LNCAP (cell line): ENCODE measurements at regions not wholly inside any gene's neighbourhood (a gene's known extent, or its start where the extent isn't known, plus 50 kb on each side); places are given as distances from the start of the nearest gene placed in this dataset.

Source experiments
- CTCF ChIP-seq: fragments of 450-650 bp; IDR thresholded peaks from 2 replicates; pipeline ENCODE4 v1.5.1; 2017; ENCODE audit warnings: mild to moderate bottlenecking

- TF ChIP-seq CTCF = no peak
Measured at GRCh38 chr16:79810449-79811189, 210.1 kb upstream of the MAF start.

DNA sequence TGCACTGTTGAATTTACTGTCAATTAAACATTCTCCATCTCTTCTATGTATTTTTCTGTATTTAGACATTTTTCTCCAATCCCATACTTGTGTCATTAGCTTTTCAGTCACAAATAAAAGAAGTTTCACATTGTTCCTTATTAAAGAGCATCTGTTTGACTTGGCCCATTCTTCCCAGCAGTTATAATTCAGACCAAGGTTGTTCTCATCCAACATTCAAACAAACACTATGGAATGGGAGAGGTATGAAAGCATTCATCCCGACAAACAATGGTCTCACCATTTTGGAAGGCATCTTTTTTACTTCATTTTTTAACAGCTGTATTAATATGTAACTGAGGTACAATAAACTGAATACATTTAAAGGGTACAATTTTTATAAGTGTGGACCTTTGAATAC is 208.8 kb upstream of the MAF start:
- TF ChIP-seq CTCF = no peak

GRCh38 chr16:79808731-79809130 is 208.2 kb upstream of the MAF start:
- TF ChIP-seq CTCF = no peak

DNA sequence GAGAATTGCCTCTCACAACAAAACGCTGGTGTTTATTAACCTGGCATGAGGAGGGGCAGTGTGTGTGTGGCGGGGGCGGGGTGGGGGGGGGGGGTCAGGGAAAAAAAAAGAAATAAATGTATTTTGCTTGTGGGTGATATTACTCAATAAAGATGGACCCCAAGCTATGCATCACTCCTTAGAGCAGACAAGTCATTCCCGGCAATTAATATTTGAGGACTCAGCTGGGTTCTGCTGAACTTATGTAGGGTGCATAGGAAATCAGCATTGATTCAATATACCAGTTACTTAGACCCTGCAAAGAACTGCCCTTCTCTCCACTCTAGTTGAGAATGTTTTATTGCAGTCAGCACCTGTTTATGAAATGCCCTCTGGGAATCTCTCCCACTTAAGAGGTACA is 206.2 kb upstream of the MAF start:
- TF ChIP-seq CTCF = no peak

DNA sequence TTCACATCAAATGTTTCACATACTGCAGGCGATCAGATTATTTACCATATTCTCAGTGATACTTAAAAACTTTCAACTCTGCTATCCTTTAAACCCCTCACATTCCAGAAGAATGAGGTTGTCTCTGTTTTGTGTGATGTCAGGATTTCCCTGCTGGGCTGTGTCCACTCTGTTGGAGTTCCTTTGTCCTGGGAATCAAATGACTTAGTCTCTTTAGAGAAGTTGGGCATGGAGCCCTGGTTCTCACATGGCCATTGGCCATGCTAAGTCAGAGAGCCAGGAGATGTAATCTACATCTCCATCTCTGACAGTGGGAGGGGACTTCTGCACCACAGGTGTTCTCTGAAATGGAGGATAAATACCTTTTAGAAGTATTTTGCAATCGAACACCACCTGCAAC is 205.1 kb upstream of the MAF start:
- no peak for TF ChIP-seq CTCF

GRCh38 chr16:79801646-79802045 is 201.1 kb upstream of the MAF start:
- TF ChIP-seq CTCF = no peak

DNA sequence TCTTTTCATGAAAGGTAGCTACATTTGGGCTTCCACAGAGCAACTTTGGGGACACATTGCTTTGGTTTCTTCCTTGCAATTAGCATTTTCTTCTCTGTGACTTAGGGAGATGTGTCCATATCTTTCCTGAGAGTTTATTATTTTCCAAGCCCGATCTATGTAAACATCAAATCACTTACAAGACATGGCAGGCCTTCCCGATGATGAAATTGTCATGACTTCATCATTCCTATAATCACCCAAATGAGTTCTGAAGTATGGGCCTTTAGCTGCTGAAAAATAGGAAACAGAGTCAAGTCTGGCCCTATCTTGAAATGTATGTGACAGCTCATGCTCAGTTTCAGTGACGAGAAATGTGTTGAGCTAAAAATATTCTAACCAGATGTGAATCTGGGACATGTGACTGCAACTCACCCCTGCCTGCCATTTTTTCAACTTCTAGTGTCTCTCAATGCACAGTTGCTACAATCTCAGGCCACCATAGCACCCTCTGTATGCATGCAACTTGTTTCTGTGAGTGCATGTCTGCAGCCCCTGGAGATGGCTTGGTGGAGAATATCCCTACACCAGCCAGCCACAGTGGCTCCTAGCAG is 199.6 kb upstream of the MAF start:
- TF ChIP-seq CTCF = no peak
